ENCODE measurements at regions not wholly inside any gene's neighbourhood (a gene's known extent, or its start where the extent isn't known, plus 50 kb on each side); places are given as distances from the start of the nearest gene placed in this dataset.

- no peak for DNase-seq (ENCODE audit: low spot score)
- TF ChIP-seq, protein P1, sequence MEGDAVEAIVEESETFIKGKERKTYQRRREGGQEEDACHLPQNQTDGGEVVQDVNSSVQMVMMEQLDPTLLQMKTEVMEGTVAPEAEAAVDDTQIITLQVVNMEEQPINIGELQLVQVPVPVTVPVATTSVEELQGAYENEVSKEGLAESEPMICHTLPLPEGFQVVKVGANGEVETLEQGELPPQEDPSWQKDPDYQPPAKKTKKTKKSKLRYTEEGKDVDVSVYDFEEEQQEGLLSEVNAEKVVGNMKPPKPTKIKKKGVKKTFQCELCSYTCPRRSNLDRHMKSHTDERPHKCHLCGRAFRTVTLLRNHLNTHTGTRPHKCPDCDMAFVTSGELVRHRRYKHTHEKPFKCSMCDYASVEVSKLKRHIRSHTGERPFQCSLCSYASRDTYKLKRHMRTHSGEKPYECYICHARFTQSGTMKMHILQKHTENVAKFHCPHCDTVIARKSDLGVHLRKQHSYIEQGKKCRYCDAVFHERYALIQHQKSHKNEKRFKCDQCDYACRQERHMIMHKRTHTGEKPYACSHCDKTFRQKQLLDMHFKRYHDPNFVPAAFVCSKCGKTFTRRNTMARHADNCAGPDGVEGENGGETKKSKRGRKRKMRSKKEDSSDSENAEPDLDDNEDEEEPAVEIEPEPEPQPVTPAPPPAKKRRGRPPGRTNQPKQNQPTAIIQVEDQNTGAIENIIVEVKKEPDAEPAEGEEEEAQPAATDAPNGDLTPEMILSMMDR (IDR thresholded peaks at IDR 0.05; ENCODE audit: extremely low read depth, insufficient read depth, missing control alignments): no peak
- in situ Hi-C loops (cut with MboI; ENCODE audit: low pct_unique_long_range_greater_than_20kb, low sequenced_read_pairs, unreplicated experiment): no loop called here
Measured at GRCh38 chr3:160091441-160091840, 102.8 kb downstream of the IL12A start.

DNA sequence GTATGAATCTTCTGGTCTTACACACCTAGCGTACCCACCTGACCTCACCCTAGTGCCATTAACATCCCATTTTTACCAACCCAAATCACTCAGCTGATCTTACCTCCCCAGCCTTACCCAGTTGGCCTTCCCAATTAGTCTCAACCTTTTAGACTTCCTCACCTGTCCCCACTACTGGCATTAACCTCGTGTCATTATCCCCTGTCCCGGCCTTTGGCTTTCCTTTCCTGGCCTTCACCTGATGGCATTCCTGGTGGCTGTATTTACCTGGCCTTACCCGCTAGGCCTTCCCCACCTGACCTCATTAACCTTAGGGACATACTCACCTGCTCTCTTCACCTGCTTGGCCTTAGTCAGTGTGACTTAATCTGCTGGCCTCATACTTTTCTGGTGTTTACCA is 104.1 kb downstream of the IL12A start:
- DNase-seq (ENCODE audit: low spot score): no peak
- in situ Hi-C loops (cut with MboI; ENCODE audit: low pct_unique_long_range_greater_than_20kb, low sequenced_read_pairs, unreplicated experiment): no loop called here
- TF ChIP-seq, protein P1 (IDR thresholded peaks at IDR 0.05; ENCODE audit: extremely low read depth, insufficient read depth, missing control alignments): no peak

GRCh38 chr3:160094562-160094961 is 105.9 kb downstream of the IL12A start:
- TF ChIP-seq, protein P1 (IDR thresholded peaks at IDR 0.05; ENCODE audit: extremely low read depth, insufficient read depth, missing control alignments): no peak
- in situ Hi-C loops (cut with MboI; ENCODE audit: low pct_unique_long_range_greater_than_20kb, low sequenced_read_pairs, unreplicated experiment): no loop called here
- DNase-seq (ENCODE audit: low spot score): no peak

DNA sequence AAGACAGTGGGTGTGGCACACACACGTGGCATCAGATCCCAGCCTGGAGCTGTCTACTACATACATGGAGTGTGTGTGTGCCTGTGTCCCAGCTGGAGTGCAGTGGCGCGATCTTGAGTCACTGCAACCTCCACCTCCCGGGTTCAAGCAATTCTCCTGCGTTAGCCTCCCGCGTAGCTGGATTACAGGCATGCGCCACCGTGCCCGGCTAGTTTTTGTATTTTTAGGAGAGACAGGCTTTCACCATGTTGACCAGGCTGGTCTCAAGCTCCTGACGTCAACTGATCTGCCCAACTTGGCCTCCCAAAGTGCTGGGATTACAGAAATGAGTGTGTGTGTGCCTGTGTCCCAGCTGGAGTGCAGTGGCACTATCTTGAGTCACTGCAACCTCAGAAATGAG is 108.8 kb downstream of the IL12A start:
- in situ Hi-C loops (cut with MboI; ENCODE audit: low pct_unique_long_range_greater_than_20kb, low sequenced_read_pairs, unreplicated experiment): no loop called here
- DNase-seq (ENCODE audit: low spot score): no peak
- TF ChIP-seq, protein P1 (IDR thresholded peaks at IDR 0.05; ENCODE audit: extremely low read depth, insufficient read depth, missing control alignments): no peak

GRCh38 chr3:160098261-160098908 is 109.8 kb downstream of the IL12A start:
- in situ Hi-C loops (cut with MboI; ENCODE audit: low pct_unique_long_range_greater_than_20kb, low sequenced_read_pairs, unreplicated experiment): no loop called here
- DNase-seq (ENCODE audit: low spot score): no peak
- TF ChIP-seq, protein P1 (IDR thresholded peaks at IDR 0.05; ENCODE audit: extremely low read depth, insufficient read depth, missing control alignments): no peak

- TF ChIP-seq, protein P1 (IDR thresholded peaks at IDR 0.05; ENCODE audit: extremely low read depth, insufficient read depth, missing control alignments): no peak
- no peak for DNase-seq (ENCODE audit: low spot score)
- in situ Hi-C loops (cut with MboI; ENCODE audit: low pct_unique_long_range_greater_than_20kb, low sequenced_read_pairs, unreplicated experiment): no loop called here
Measured at GRCh38 chr3:160098926-160099626, 110.4 kb downstream of the IL12A start.
